Small intestine (tissue), 7 donors: ENCODE measurements at regions not wholly inside any gene's neighbourhood (a gene's known extent, or its start where the extent isn't known, plus 50 kb on each side); places are given as distances from the start of the nearest gene placed in this dataset.
"Not testable (repeated sequence)": the region's sequence is repeated elsewhere in the genome, so short reads cannot be mapped to it uniquely, and the experiment has no call there.

ENCODE experiments used
- DNase-seq, 2 donors: peaks; one replicate each; pipeline versions ENCODE4 v3.0.0 to v3.0.0-alpha.2; 2013
- FAIRE-seq: peaks from 2 replicates; lab custom pipeline; 2012; peaks lifted over from hg19 to GRCh38; lab: Jason Lieb, UNC
- H3K27ac ChIP-seq, 3 donors: one replicate each; pipeline ENCODE4 v1.5.1; 2013; ENCODE audit warnings: low read length in 2 of 3, mild to moderate bottlenecking in 2 of 3, control low read depth in 1 of 3, inconsistent platforms in 1 of 3, low read depth in 1 of 3, moderate library complexity in 1 of 3
- H3K27me3 ChIP-seq, 3 donors: one replicate each; pipeline ENCODE4 v1.6.1; 2013; ENCODE audit warnings: low read length in 3 of 3, inconsistent platforms in 1 of 3; ENCODE audit not compliant: control insufficient read depth in 3 of 3, insufficient read depth in 3 of 3
- H3K36me3 ChIP-seq, 3 donors: one replicate each; pipeline ENCODE4 v1.6.1; 2013; ENCODE audit warnings: low read length in 3 of 3, inconsistent platforms in 1 of 3, low read depth in 1 of 3, mild to moderate bottlenecking in 1 of 3, moderate library complexity in 1 of 3; ENCODE audit not compliant: control insufficient read depth in 3 of 3, insufficient read depth in 2 of 3
- H3K4me1 ChIP-seq, 3 donors: one replicate each; pipeline ENCODE4 v1.6.1; 2013; ENCODE audit warnings: low read length in 2 of 3, inconsistent platforms in 1 of 3, low read depth in 1 of 3, mild to moderate bottlenecking in 1 of 3, moderate library complexity in 1 of 3; ENCODE audit not compliant: control insufficient read depth in 3 of 3, insufficient read depth in 2 of 3
- H3K4me3 ChIP-seq, 3 donors: one replicate each; pipeline ENCODE4 v1.5.1; 2013; ENCODE audit warnings: low read length in 3 of 3, control low read depth in 1 of 3, inconsistent platforms in 1 of 3, low read depth in 1 of 3, mild to moderate bottlenecking in 1 of 3, moderate library complexity in 1 of 3
- H3K9me3 ChIP-seq, 2 donors: one replicate each; pipeline ENCODE4 v1.6.1; 2013; ENCODE audit warnings: low read depth in 1 of 2, low read length in 1 of 2; ENCODE audit not compliant: control insufficient read depth in 2 of 2, insufficient read depth in 1 of 2
- WGBS, 3 donors: extraction: QIAGEN DNeasy Blood & Tissue Kit; methylation state at CpG; one replicate each; pipeline ENCODE4 v1.1.7; 2013; 5-methylcytosine and 5-hydroxymethylcytosine counted together
- donor health status: healthy with polysubstance abuse.
- donor health status: control.
- donor health status: control.
- donor health status: Bipolar disorder and iron deficiency.
- donor health status: healthy.

- Histone ChIP-seq H3K36me3 (no peaks in the 10 kb centered on the region), H3K27me3 (no peaks in the 10 kb centered on the region), H3K27ac (no peak overlapping the region), H3K9me3 (peaks cover 7 to 23% of the 10 kb centered on the region in 2 donors), H3K4me1 (no peaks in the 10 kb centered on the region), H3K4me3 (no peak overlapping the region)
- no peak for FAIRE-seq
- 90 to 92% (median 91%) methylated on average over 15 of the region's 15 CpGs for WGBS, 3 donors
- DNase-seq, result no peak
Observed at GRCh38 chr20:30491016-30491415, 766.4 kb upstream of the DEFB115 start.

- not testable (repeated sequence) for FAIRE-seq, H3K9me3 ChIP-seq
Observed at GRCh38 chr20:30496656-30497055, 760.8 kb upstream of the DEFB115 start.

GRCh38 chr20:30497191-30497590 lies 760.3 kb upstream of the DEFB115 start:
- H3K36me3 ChIP-seq, DNase-seq, H3K4me1 ChIP-seq, H3K27me3 ChIP-seq, H3K9me3 ChIP-seq, H3K27ac ChIP-seq, FAIRE-seq, H3K4me3 ChIP-seq: not testable (repeated sequence)
- WGBS, 3 donors, result 93 to 98% (median 94%) methylated on average over 15 of the region's 15 CpGs

More at GRCh38 chr20:30496656-30497055, 760.8 kb upstream of the DEFB115 start:
- H3K27ac ChIP-seq, H3K4me3 ChIP-seq, H3K36me3 ChIP-seq, H3K27me3 ChIP-seq, H3K4me1 ChIP-seq, DNase-seq: not testable (repeated sequence)
- 78 to 84% (median 83%) methylated on average over 16 of the region's 16 CpGs for WGBS, 3 donors

- no peak for FAIRE-seq
- WGBS, 3 donors, result 26 to 71% (median 32%) methylated on average over 1 of the region's 1 CpG
- peaks cover 0 to 2% of the 10 kb centered on the region in 2 donors for H3K9me3 ChIP-seq
Observed at GRCh38 chr20:30499123-30499522, 758.3 kb upstream of the DEFB115 start.

GRCh38 chr20:30499716-30500446 lies 757.6 kb upstream of the DEFB115 start:
- not testable (repeated sequence) for H3K4me3 ChIP-seq, H3K4me1 ChIP-seq, FAIRE-seq, H3K9me3 ChIP-seq, H3K36me3 ChIP-seq, DNase-seq, H3K27ac ChIP-seq, H3K27me3 ChIP-seq
- WGBS, 3 donors, result 19 to 43% (median 31%) methylated on average over 21 to 26 of the region's 26 CpGs

More at GRCh38 chr20:30499123-30499522, 758.3 kb upstream of the DEFB115 start:
- Histone ChIP-seq H3K36me3 (no peaks in the 10 kb centered on the region), H3K4me3 (no peak overlapping the region), H3K27me3 (no peaks in the 10 kb centered on the region), H3K4me1 (no peaks in the 10 kb centered on the region), H3K27ac (no peak overlapping the region)
- no peak for DNase-seq

GRCh38 chr20:30500447-30500820 lies 757.0 kb upstream of the DEFB115 start:
- not testable (repeated sequence) for H3K4me1 ChIP-seq, FAIRE-seq, H3K36me3 ChIP-seq, H3K27ac ChIP-seq, H3K9me3 ChIP-seq, H3K27me3 ChIP-seq, H3K4me3 ChIP-seq
- peak; percentile 17 to 39 for DNase-seq
- WGBS, 3 donors, result 8 to 39% (median 19%) methylated on average over 11 of the region's 11 CpGs

- FAIRE-seq (no peak), DNase-seq (no peak)
- Histone ChIP-seq H3K36me3 (no peaks in the 10 kb centered on the region), H3K4me1 (no peaks in the 10 kb centered on the region), H3K27ac (no peak overlapping the region), H3K9me3 (peaks cover 0 to 2% of the 10 kb centered on the region in 2 donors), H3K27me3 (no peaks in the 10 kb centered on the region), H3K4me3 (no peak overlapping the region)
- 69 to 81% (median 80%) methylated on average over 23 of the region's 23 CpGs for WGBS, 3 donors
Observed at GRCh38 chr20:30500829-30501440, 756.5 kb upstream of the DEFB115 start.

- no peak for DNase-seq
- no peak for FAIRE-seq
- H3K27ac ChIP-seq, result no peak overlapping the region
- H3K4me1 ChIP-seq, result no peaks in the 10 kb centered on the region
- H3K27me3 ChIP-seq, result no peaks in the 10 kb centered on the region
- H3K36me3 ChIP-seq, result no peaks in the 10 kb centered on the region
- peaks cover 0 to 8% of the 10 kb centered on the region in 2 donors for H3K9me3 ChIP-seq
- H3K4me3 ChIP-seq, result no peak overlapping the region
Observed at GRCh38 chr20:30502670-30503069, 754.8 kb upstream of the DEFB115 start.
